ENCODE measurements at regions not wholly inside any gene's neighbourhood (a gene's known extent, or its start where the extent isn't known, plus 50 kb on each side); places are given as distances from the start of the nearest gene placed in this dataset.
A peak's percentile ranks its signal among the peaks of the same experiment; 100 is the strongest.

- no peak for DNase-seq (ENCODE audit: low read depth)
Observed at GRCh38 chr16:51615141-51615540, 464.1 kb upstream of the SALL1 start.

- DNase-seq (ENCODE audit: low read depth): no peak
Observed at GRCh38 chr16:51607201-51607651, 456.2 kb upstream of the SALL1 start.

- DNase-seq (ENCODE audit: low read depth): no peak
Observed at GRCh38 chr16:51596247-51596646, 445.2 kb upstream of the SALL1 start.

- DNase-seq (ENCODE audit: low read depth): no peak
Observed at GRCh38 chr16:51592535-51593300, 441.6 kb upstream of the SALL1 start.

- DNase-seq (ENCODE audit: low read depth): no peak
Observed at GRCh38 chr16:51592001-51592501, 441.0 kb upstream of the SALL1 start.

- no peak for DNase-seq (ENCODE audit: low read depth)
Observed at GRCh38 chr16:51591480-51591879, 440.4 kb upstream of the SALL1 start.

- DNase-seq (ENCODE audit: low read depth): no peak
Observed at GRCh38 chr16:51579652-51580360, 428.7 kb upstream of the SALL1 start.

- peak; percentile 74 for DNase-seq (ENCODE audit: low read depth)
Observed at GRCh38 chr16:51577621-51578303, 426.7 kb upstream of the SALL1 start.

GRCh38 chr16:51576498-51577195, 425.6 kb upstream of the SALL1 start:
- no peak for DNase-seq (ENCODE audit: low read depth)

GRCh38 chr16:51573191-51573590, 422.1 kb upstream of the SALL1 start:
- DNase-seq (ENCODE audit: low read depth): no peak

GRCh38 chr16:51569203-51569931, 418.3 kb upstream of the SALL1 start:
- peak; percentile 90 for DNase-seq (ENCODE audit: low read depth)

GRCh38 chr16:51567911-51568310, 416.8 kb upstream of the SALL1 start:
- DNase-seq (ENCODE audit: low read depth): no peak

GRCh38 chr16:51565184-51565583, 414.1 kb upstream of the SALL1 start:
- no peak for DNase-seq (ENCODE audit: low read depth)

GRCh38 chr16:51562891-51563290, 411.8 kb upstream of the SALL1 start:
- DNase-seq (ENCODE audit: low read depth): peak; percentile 45

GRCh38 chr16:51559901-51560300, 408.8 kb upstream of the SALL1 start:
- DNase-seq (ENCODE audit: low read depth): no peak

GRCh38 chr16:51557670-51558069, 406.6 kb upstream of the SALL1 start:
- no peak for DNase-seq (ENCODE audit: low read depth)

- peak; percentile 88 for DNase-seq (ENCODE audit: low read depth)
Observed at GRCh38 chr16:51556694-51557340, 405.7 kb upstream of the SALL1 start.

- DNase-seq (ENCODE audit: low read depth): no peak
Observed at GRCh38 chr16:51553910-51554309, 402.8 kb upstream of the SALL1 start.

- no peak for DNase-seq (ENCODE audit: low read depth)
Observed at GRCh38 chr16:51553314-51553713, 402.2 kb upstream of the SALL1 start.

GRCh38 chr16:51550800-51551347, 399.8 kb upstream of the SALL1 start:
- DNase-seq (ENCODE audit: low read depth): no peak

All from HT1080 (cell line).